Stimulated activated CD8-positive, alpha-beta memory T cell treated with anti-CD3 and anti-CD28 coated beads, Interleukin-7, amount 100 ng/mL, for 4 hours (primary cell): ENCODE measurements at regions not wholly inside any gene's neighbourhood (a gene's known extent, or its start where the extent isn't known, plus 50 kb on each side); places are given as distances from the start of the nearest gene placed in this dataset.

Experiments
- DNase-seq, 2 donors: peaks; one replicate each; pipeline ENCODE4 v3.0.0-alpha.2; 2020; ENCODE audit warnings: low read depth in 2 of 2

GRCh38 chr3:31420311-31420710, 112.4 kb upstream of the STT3B start:
- no peak for DNase-seq

GRCh38 chr3:31421314-31422048, 111.2 kb upstream of the STT3B start:
- no peak for DNase-seq

DNA sequence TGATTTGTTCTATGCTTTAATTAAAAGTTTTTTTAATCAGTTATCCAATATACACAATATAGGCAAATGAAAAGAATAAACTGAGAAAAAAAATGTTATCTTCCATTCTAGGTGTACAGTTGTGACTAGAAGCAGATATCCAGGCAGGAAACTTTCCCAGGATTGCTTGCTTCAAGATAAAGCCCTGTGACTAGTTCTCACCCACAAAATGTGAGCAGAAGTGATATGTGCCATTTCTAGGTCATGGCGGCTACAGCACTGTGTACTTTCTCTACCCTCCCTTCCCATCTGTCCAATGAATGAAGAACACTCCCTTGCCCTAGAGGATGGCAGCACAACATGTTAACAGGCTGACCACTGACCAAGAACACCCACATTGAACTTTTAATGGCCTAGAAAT, 110.5 kb upstream of the STT3B start:
- DNase-seq, result no peak

DNA sequence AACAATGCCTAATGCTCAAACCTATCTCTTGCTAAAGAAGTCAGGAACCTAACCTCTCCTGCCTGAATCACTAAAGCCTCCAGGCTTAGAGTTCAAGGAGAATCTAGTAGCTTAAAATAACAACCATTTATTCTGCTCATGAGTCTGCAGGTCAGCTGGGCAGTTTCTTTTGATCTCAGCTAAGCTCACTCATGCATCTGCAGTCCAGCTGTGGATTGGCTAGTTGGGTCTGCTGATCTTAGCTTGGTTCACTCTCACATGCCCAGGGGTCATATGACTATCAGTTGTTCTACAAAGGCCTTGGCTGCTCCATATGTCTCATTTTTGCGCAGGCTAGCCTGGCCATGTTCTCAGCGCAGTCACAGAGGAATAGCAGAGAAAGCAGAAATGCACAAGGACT, 109.2 kb upstream of the STT3B start:
- DNase-seq, result no peak

DNA sequence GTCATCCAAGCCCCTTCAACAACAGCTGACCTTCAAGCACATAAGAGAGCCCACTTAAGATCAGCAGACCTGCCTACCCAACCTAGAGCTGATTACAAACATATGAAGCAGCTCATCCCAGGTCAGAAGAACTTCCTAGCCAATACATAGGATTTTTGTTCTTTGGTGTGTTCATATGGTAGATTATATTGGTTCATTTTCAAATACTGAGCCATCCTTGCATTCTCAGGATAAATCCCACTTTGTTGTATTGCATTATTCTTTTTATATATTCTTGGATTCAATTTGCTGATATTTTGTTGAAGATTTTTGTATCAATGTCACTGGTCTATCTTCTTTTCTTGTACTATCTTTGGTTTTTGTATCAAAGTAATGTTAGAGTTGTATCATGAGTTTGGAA, 107.3 kb upstream of the STT3B start:
- DNase-seq, result no peak

DNA sequence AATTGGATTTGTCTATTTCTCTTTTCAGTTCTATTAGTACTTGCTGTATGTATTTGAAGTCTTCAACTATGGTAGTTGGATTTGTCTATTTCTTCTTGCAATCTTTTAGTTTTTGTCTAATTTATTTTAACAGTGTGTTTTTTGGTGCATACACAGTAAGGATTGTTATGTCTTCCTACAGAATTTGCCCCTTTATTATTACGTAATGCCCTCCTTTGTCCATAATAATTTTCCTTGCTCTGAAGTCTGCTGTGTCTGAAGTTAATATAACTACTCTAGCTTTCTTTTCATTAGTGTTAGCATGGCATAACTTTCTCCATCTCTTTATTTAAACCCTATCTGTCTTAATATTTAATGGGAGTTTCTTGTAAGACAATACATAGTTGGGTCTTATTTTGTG, 105.1 kb upstream of the STT3B start:
- DNase-seq, result no peak

GRCh38 chr3:31431321-31431720, 101.4 kb upstream of the STT3B start:
- no peak for DNase-seq

DNA sequence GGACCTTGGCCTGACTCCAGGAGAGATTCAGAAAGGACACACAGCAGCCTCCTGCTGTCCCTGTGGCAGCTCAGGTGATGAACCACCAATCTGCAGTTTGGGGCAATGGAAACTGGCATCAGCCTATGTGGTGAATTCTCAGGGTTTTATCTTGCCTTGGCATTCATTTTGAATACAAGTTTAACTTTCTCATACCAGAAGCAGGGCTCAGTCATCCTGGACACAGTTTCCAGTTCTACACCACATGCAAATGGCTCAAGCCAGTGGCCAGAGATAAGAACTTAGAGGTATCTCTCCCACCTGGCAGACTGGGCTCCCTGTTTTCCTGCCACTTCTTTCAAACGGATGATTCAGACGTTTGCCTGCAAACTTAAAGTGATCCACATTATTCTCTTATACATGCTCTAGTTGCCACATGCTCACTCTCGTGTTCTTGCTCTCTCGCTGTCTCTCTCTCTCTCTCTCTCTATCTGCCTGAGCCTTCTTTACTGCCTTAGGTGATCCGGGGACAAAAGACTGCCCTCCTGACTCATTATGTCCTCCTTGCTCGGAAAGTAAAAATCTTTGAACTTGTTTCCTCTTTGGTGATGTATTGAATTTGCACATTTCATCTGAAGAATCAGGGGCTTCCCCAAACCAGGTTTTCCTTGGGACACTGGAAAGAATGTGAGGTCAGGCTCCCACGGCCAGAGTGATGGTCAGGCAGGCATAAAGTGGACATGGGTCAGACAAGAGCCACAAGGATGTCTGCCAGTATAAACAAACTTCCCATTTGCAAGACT, 99.6 kb upstream of the STT3B start:
- no peak for DNase-seq

DNA sequence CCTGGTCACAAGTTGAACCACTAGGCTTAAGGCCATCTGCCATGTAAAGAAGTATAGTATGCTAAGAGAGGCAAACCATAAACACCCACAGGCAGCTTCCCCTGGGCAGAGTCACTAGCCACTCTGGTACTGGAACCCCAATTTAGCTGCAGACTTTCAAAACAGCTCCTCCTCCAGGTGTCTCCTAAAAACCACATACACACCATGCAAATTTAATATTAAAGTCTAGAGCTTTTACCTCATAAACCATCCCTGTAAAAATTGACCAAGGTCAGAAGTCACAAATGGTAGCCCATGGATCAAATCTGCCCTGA, 99.1 kb upstream of the STT3B start:
- DNase-seq, result no peak

GRCh38 chr3:31434819-31435218, 97.9 kb upstream of the STT3B start:
- DNase-seq, result no peak

DNA sequence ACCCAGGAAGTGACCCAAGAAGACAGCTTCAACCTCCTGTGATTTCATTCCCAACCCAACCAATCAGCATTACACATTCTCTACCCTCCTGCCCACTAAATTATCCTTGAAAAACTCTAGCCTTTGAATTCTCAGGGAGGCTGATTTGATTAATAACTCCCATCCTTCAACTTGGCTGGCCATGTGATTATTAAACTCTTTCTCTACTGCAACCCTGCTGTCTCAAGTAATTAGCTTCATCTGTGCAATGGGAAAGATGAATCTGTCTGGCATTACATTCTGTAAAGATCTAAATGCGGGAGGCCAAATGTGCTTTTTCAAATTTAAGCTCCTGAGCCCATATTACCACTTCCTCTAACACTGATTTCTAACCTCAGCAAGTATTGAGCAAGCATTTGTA, 95.9 kb upstream of the STT3B start:
- no peak for DNase-seq

DNA sequence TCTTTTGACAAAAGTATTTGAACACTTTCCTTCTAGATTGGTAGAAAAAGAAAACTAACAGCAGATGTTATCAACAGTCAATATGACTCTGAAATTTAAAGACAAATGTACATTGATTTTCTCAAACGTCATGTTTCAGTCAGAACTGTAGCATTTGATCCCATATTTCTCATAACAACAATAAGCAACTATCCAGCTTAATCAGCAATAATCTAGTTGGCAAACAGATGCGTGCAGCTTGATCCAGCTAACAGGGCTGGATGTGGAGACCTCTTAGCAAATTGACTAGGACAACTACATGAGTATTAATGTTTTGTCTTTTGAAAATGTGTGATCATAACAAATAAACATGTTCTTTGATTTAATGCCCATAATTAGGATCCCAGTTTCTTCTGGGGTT, 94.0 kb upstream of the STT3B start:
- no peak for DNase-seq

GRCh38 chr3:31439890-31440750, 92.6 kb upstream of the STT3B start:
- DNase-seq, result no peak

DNA sequence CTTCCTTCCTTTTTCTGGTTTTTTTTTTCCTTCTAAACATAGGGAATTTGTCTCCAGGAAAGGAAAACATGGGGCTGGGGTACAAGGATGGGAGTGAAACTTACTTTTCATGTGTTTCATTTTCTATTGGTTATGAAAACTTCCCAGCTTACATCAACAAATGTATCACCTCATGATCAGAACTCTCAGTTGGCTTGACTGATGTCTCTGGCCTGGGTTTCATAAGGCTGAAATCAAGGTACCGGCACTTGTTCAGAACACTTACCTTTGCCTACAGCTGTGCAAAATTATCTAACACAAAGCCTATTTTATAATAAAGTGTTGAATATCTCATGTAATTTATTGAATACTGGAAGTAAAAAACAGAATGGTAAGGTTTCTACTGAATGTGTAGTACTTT, 91.8 kb upstream of the STT3B start:
- no peak for DNase-seq

GRCh38 chr3:31442755-31443154, 90.0 kb upstream of the STT3B start:
- no peak for DNase-seq

GRCh38 chr3:31444220-31445142, 88.2 kb upstream of the STT3B start:
- DNase-seq, result no peak

DNA sequence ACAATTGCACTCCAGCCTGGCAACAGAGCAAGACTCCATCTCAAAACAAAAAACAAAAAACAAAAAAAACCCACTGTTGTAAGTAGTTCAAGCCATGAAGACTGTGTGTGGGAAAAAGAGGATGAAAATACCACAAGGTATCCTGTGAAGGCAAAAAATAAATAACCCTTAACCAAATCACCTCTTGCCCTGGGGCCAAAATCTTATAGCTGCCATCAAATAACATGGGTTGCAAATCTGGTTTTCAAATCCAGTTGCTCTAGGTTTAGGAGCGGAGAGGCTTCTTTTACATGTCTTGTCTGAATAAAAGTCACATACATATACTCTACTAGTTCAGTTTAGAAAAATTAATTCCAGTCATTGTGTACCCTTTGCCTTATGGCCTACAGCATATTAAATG, 87.0 kb upstream of the STT3B start:
- DNase-seq, result no peak

GRCh38 chr3:31448035-31448881, 84.5 kb upstream of the STT3B start:
- DNase-seq, result no peak

- DNase-seq, result no peak
Measured at GRCh38 chr3:31448882-31449243, 83.9 kb upstream of the STT3B start.

- DNase-seq, result no peak
Measured at GRCh38 chr3:31449318-31449717, 83.4 kb upstream of the STT3B start.

- DNase-seq, result no peak
Measured at GRCh38 chr3:31450345-31450744, 82.4 kb upstream of the STT3B start.
